VCaP (cell line): ENCODE measurements at regions not wholly inside any gene's neighbourhood (a gene's known extent, or its start where the extent isn't known, plus 50 kb on each side); places are given as distances from the start of the nearest gene placed in this dataset.

Experiments
- H3K27ac ChIP-seq: fragments of 450-650 bp; 2 replicates; pipeline ENCODE4 v1.5.1; 2017
- CTCF ChIP-seq: fragments of 450-650 bp; conservative IDR thresholded peaks from 2 replicates; pipeline ENCODE4 v1.5.1; 2017; ENCODE audit warnings: mild to moderate bottlenecking, moderate library complexity

GRCh38 chr2:120572226-120572625 lies 163.4 kb upstream of the GLI2 start:
- TF ChIP-seq CTCF = no peak
- no peak overlapping the region for H3K27ac ChIP-seq

- no peak overlapping the region for H3K27ac ChIP-seq
- TF ChIP-seq CTCF = no peak
Observed at GRCh38 chr2:120574620-120575019, 161.0 kb upstream of the GLI2 start.

- TF ChIP-seq CTCF = no peak
- no peak overlapping the region for H3K27ac ChIP-seq
Observed at GRCh38 chr2:120575966-120576365, 159.7 kb upstream of the GLI2 start.

- TF ChIP-seq CTCF = no peak
- peak overlapping the region; percentile 31; the same call in 1 of the 2 replicates for H3K27ac ChIP-seq
Observed at GRCh38 chr2:120576509-120577474, 158.9 kb upstream of the GLI2 start.

GRCh38 chr2:120577721-120578295 lies 157.9 kb upstream of the GLI2 start:
- TF ChIP-seq CTCF = no peak
- H3K27ac ChIP-seq = no peak overlapping the region

GRCh38 chr2:120578576-120579352 lies 156.9 kb upstream of the GLI2 start:
- H3K27ac ChIP-seq = no peak overlapping the region
- no peak for TF ChIP-seq CTCF
